Naive thymus-derived CD4-positive, alpha-beta T cell (primary cell): ENCODE measurements at regions not wholly inside any gene's neighbourhood (a gene's known extent, or its start where the extent isn't known, plus 50 kb on each side); places are given as distances from the start of the nearest gene placed in this dataset.

Experiments used
- ATAC-seq: fragments of 150-1000 bp; cut with Tn5 transposase; 2 replicates; pipeline ENCODE4 v1.10.0; 2021; ENCODE audit warnings: mild to moderate bottlenecking, moderate library complexity
- CTCF ChIA-PET: fragments of 350-600 bp; sonication (Branson Sonifier 250); formaldehyde crosslinking; loops from one replicate; lab custom pipeline; 2021; ENCODE audit warnings: antibody characterized with exemption; lab: Charles Lee
- POLR2A ChIA-PET: fragments of 350-600 bp; sonication (Branson Sonifier 250); formaldehyde crosslinking; loops from one replicate; lab custom pipeline; 2021; ENCODE audit warnings: antibody characterized with exemption, inconsistent platforms; lab: Charles Lee
- DNase-seq, 9 donors: peaks; one replicate each; pipeline versions ENCODE4 v3.0.0 to v3.0.0-alpha.2; 2020 to 2022; ENCODE audit warnings: mixed read lengths in 1 of 9
- H3K27ac ChIP-seq: one replicate; pipeline ENCODE4 v1.7.0; 2013; ENCODE audit warnings: mild to moderate bottlenecking, low read depth, low read length, moderate library complexity
- H3K27me3 ChIP-seq, 2 donors: one replicate each; pipeline ENCODE4 v1.7.0; 2013; ENCODE audit warnings: low read length in 2 of 2, mild to moderate bottlenecking in 2 of 2, moderate library complexity in 2 of 2; ENCODE audit not compliant: control insufficient read depth in 2 of 2, insufficient read depth in 2 of 2
- H3K36me3 ChIP-seq, 3 experiments: 1 replicate in 2 of 3; 2 replicates in 1 of 3; pipeline ENCODE4 v1.7.0; 2013; ENCODE audit warnings: low read length in 3 of 3, mild to moderate bottlenecking in 3 of 3, moderate library complexity in 1 of 3; ENCODE audit not compliant: insufficient read depth in 3 of 3, control insufficient read depth in 2 of 3
- H3K4me1 ChIP-seq, 2 donors: one replicate each; pipeline ENCODE4 v1.7.0; 2013; ENCODE audit warnings: low read length in 2 of 2, mild to moderate bottlenecking in 2 of 2, moderate library complexity in 1 of 2; ENCODE audit not compliant: control insufficient read depth in 2 of 2, insufficient read depth in 2 of 2
- H3K4me3 ChIP-seq: 2 replicates; pipeline ENCODE4 v1.7.0; 2013; ENCODE audit warnings: mild to moderate bottlenecking, low read length
- H3K9me3 ChIP-seq, 3 experiments: 1 replicate in 2 of 3; 2 replicates in 1 of 3; pipeline ENCODE4 v1.7.0; 2013; ENCODE audit warnings: low read length in 3 of 3; ENCODE audit not compliant: control insufficient read depth in 2 of 3
- H3K27ac Mint-ChIP-seq, 9 donors: one replicate each; pipeline ENCODE4 v1.8.0; 2020 to 2022; ENCODE audit warnings: mixed read lengths in 9 of 9, mild to moderate bottlenecking in 8 of 9, moderate library complexity in 5 of 9, inconsistent platforms in 2 of 9
- H3K27me3 Mint-ChIP-seq, 5 donors: one replicate each; pipeline ENCODE4 v1.8.0; 2021 to 2022; ENCODE audit warnings: mixed read lengths in 5 of 5, mild to moderate bottlenecking in 1 of 5
- H3K36me3 Mint-ChIP-seq, 5 donors: one replicate each; pipeline ENCODE4 v1.8.0; 2020 to 2022; ENCODE audit warnings: mixed read lengths in 5 of 5, mild to moderate bottlenecking in 3 of 5, inconsistent platforms in 1 of 5
- H3K4me1 Mint-ChIP-seq, 7 donors: one replicate each; pipeline ENCODE4 v1.8.0; 2020 to 2022; ENCODE audit warnings: mixed read lengths in 7 of 7, mild to moderate bottlenecking in 3 of 7, inconsistent platforms in 1 of 7
- H3K4me3 Mint-ChIP-seq, 10 donors: one replicate each; pipeline ENCODE4 v1.8.0; 2020 to 2022; ENCODE audit warnings: mild to moderate bottlenecking in 10 of 10, mixed read lengths in 10 of 10, moderate library complexity in 6 of 10, inconsistent platforms in 2 of 10
- H3K9me3 Mint-ChIP-seq, 11 donors: one replicate each; pipeline ENCODE4 v1.8.0; 2020 to 2022; ENCODE audit warnings: mixed read lengths in 11 of 11, mild to moderate bottlenecking in 4 of 11, inconsistent platforms in 1 of 11, moderate library complexity in 1 of 11
- intact Hi-C, 2 donors: fragments of 100-400 bp; cut with micrococcal nuclease; formaldehyde crosslinking; loops; one replicate each; pipeline ENCODE4 v1.15.1; 2023

DNA sequence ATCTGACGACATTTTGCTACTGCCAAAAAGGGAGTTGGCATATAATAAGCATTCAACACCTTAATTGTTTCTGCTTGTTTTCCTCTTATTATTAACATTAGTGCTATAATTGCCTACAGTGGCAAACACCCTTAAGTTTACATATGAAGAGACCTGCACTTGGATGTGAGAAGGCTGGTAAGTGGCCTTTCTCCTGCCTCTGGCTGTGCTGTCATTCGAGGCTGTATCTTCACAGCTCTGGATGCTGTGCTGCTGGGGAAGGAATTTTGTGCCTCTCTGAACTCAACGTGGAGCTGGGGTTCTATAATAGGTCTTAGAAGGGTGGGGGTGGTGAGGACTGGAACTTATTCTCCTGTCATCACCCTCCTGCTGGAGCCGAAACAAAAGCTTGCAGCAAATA, 385.9 kb downstream of the EMP1 start:
- Histone ChIP-seq H3K9me3 (no peaks in the 10 kb centered on the region), H3K4me3 (no peak overlapping the region), H3K27ac (no peak overlapping the region), H3K27me3 (no peaks in the 10 kb centered on the region), H3K4me1 (no peaks in the 10 kb centered on the region), H3K36me3 (no peaks in the 10 kb centered on the region)
- H3K9me3 Mint-ChIP-seq, result peaks cover 0 to 3% (median 0%) of the 10 kb centered on the region in 11 donors
- no peaks in the 10 kb centered on the region for H3K36me3 Mint-ChIP-seq
- ChIA-PET POLR2A (no interaction called here), CTCF (no interaction called here)
- no peak for DNase-seq
- peaks cover 0 to 6% (median 0%) of the 10 kb centered on the region in 5 donors for H3K27me3 Mint-ChIP-seq
- H3K4me1 Mint-ChIP-seq, result no peaks in the 10 kb centered on the region
- ATAC-seq, result no peak
- H3K27ac Mint-ChIP-seq, result no peak overlapping the region
- H3K4me3 Mint-ChIP-seq, result no peak overlapping the region
- intact Hi-C loops, result no loop called here

DNA sequence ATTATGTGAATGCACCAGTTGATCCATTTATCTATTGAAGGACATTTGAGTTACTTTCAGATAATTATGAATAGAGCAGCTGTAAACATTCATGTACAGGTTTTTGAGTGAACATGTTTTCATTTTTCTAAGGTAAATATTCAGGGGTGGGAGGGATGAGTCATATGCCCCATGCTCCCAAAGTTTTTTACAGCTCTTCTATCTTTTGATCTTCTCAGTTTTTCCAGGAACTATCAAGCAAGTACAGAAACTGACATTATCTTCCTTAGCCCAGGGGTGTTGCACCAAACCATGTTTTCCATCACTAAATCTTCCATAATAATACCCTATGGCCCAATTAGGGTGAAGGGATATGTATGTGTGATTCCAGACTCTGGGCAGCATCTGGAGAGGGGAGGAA, 384.5 kb downstream of the EMP1 start:
- Histone ChIP-seq H3K27ac (no peak overlapping the region), H3K4me3 (no peak overlapping the region), H3K4me1 (no peaks in the 10 kb centered on the region), H3K27me3 (no peaks in the 10 kb centered on the region), H3K9me3 (no peaks in the 10 kb centered on the region), H3K36me3 (no peaks in the 10 kb centered on the region)
- ATAC-seq, result no peak
- no peaks in the 10 kb centered on the region for H3K4me1 Mint-ChIP-seq
- no peak overlapping the region for H3K4me3 Mint-ChIP-seq
- intact Hi-C loops, result no loop called here
- H3K27ac Mint-ChIP-seq, result no peak overlapping the region
- CTCF ChIA-PET, result no interaction called here
- peaks cover 0 to 6% (median 6%) of the 10 kb centered on the region in 5 donors for H3K27me3 Mint-ChIP-seq
- DNase-seq, result no peak
- peaks cover 0 to 3% (median 0%) of the 10 kb centered on the region in 11 donors for H3K9me3 Mint-ChIP-seq
- POLR2A ChIA-PET, result no interaction called here
- no peaks in the 10 kb centered on the region for H3K36me3 Mint-ChIP-seq

GRCh38 chr12:13580206-13580605, 383.7 kb downstream of the EMP1 start:
- no peak for ATAC-seq
- Mint-ChIP-seq H3K4me3 (no peak overlapping the region), H3K36me3 (no peaks in the 10 kb centered on the region), H3K4me1 (no peaks in the 10 kb centered on the region), H3K27ac (no peak overlapping the region), H3K9me3 (peaks cover 0 to 3% (median 0%) of the 10 kb centered on the region in 11 donors), H3K27me3 (peaks cover 0 to 6% (median 6%) of the 10 kb centered on the region in 5 donors)
- ChIA-PET CTCF (no interaction called here), POLR2A (no interaction called here)
- Histone ChIP-seq H3K36me3 (no peaks in the 10 kb centered on the region), H3K4me1 (no peaks in the 10 kb centered on the region), H3K27ac (no peak overlapping the region), H3K9me3 (no peaks in the 10 kb centered on the region), H3K4me3 (no peak overlapping the region), H3K27me3 (no peaks in the 10 kb centered on the region)
- no peak for DNase-seq
- intact Hi-C loops, result no loop called here

GRCh38 chr12:13576935-13577500, 380.5 kb downstream of the EMP1 start:
- Histone ChIP-seq H3K4me3 (no peak overlapping the region), H3K4me1 (no peaks in the 10 kb centered on the region), H3K36me3 (no peaks in the 10 kb centered on the region), H3K27ac (no peak overlapping the region), H3K9me3 (no peaks in the 10 kb centered on the region), H3K27me3 (no peaks in the 10 kb centered on the region)
- DNase-seq, result no peak
- peaks cover 0 to 6% (median 6%) of the 10 kb centered on the region in 5 donors for H3K27me3 Mint-ChIP-seq
- no peak overlapping the region for H3K27ac Mint-ChIP-seq
- no peaks in the 10 kb centered on the region for H3K9me3 Mint-ChIP-seq
- no peaks in the 10 kb centered on the region for H3K4me1 Mint-ChIP-seq
- POLR2A ChIA-PET, result no interaction called here
- intact Hi-C loops, result no loop called here
- no peaks in the 10 kb centered on the region for H3K36me3 Mint-ChIP-seq
- no peak overlapping the region for H3K4me3 Mint-ChIP-seq
- no peak for ATAC-seq
- CTCF ChIA-PET, result no interaction called here

DNA sequence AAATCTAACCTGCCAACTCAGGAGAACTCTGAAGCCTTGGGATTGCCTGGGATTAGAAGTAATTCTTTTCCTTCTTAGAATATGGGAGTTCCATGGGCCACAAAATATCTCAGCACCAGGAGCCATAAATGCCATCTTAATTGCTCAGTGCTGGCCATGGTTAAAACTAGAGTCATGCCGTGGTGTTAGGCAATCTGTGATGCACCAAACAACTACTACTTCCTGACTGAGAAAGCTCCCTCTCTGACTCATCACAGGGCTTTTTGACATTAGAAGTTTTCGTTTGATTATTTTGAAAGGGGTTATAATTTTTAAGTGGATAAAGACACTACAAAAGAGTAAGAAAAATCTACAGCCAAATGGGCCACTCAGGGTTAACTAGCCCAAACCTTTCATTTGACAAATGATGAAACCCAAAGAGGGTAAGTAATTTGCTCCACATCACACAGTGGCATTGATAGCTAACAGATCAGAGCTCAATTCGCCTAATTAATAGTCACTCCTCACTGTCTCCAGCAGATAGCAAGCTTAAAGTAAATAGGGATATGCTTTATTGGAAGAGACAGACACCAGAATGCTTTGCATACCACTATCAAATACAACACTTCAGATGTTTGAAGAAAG, 377.3 kb downstream of the EMP1 start:
- H3K27ac ChIP-seq, result no peak overlapping the region
- Mint-ChIP-seq H3K27me3 (peaks cover 0 to 6% (median 0%) of the 10 kb centered on the region in 5 donors), H3K4me3 (no peak overlapping the region), H3K4me1 (no peaks in the 10 kb centered on the region), H3K27ac (no peak overlapping the region), H3K36me3 (no peaks in the 10 kb centered on the region), H3K9me3 (no peaks in the 10 kb centered on the region)
- CTCF ChIA-PET, result no interaction called here
- ATAC-seq, result no peak
- DNase-seq, result no peak
- H3K4me1 ChIP-seq, result no peaks in the 10 kb centered on the region
- H3K36me3 ChIP-seq, result no peaks in the 10 kb centered on the region
- intact Hi-C loops, result no loop called here
- no peak overlapping the region for H3K4me3 ChIP-seq
- POLR2A ChIA-PET, result no interaction called here
- no peaks in the 10 kb centered on the region for H3K9me3 ChIP-seq
- no peaks in the 10 kb centered on the region for H3K27me3 ChIP-seq

GRCh38 chr12:13571035-13571434, 374.5 kb downstream of the EMP1 start:
- intact Hi-C loops, result no loop called here
- ChIA-PET POLR2A (no interaction called here), CTCF (no interaction called here)
- no peak for ATAC-seq
- Histone ChIP-seq H3K4me1 (no peaks in the 10 kb centered on the region), H3K9me3 (no peaks in the 10 kb centered on the region), H3K27me3 (no peaks in the 10 kb centered on the region), H3K36me3 (no peaks in the 10 kb centered on the region), H3K4me3 (no peak overlapping the region), H3K27ac (no peak overlapping the region)
- DNase-seq, result no peak
- Mint-ChIP-seq H3K9me3 (peaks cover 0 to 5% (median 0%) of the 10 kb centered on the region in 11 donors), H3K36me3 (no peaks in the 10 kb centered on the region), H3K27me3 (peaks cover 0 to 8% (median 4%) of the 10 kb centered on the region in 5 donors), H3K4me1 (no peaks in the 10 kb centered on the region), H3K27ac (no peak overlapping the region), H3K4me3 (no peak overlapping the region)

DNA sequence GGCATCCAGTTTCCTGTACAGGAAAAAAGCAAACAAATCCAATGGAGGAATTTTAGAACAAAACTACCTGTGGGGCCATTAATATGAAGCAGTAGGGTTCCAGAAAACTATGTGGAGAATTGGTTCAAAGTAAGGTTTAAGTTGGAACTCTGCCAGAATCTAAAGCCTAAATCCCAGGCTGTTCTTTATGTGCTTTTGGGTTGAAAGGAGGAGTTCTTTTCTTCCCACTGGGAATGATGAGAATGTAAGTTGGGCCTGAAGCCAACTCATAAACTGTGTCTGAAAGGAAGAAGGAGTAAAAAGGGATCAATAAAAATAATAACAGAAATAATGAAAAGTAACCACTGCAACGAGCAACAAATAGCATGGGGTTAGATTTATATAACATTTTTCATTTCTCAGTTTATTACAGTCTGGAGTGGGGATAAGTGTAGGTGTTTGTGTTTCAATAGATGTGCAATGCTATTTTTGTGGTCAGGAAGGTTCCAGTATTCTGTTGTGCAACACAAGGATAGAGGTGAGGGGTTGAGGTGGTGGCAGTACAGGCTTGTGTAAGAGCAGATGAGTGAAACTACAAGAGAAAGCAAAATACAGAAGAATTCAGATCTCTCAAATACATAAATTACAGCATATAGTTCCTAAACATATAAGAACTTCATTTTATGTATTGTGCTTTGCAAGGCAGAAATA, 373.6 kb downstream of the EMP1 start:
- Histone ChIP-seq H3K4me3 (no peak overlapping the region), H3K4me1 (no peaks in the 10 kb centered on the region), H3K36me3 (no peaks in the 10 kb centered on the region), H3K9me3 (no peaks in the 10 kb centered on the region), H3K27me3 (no peaks in the 10 kb centered on the region), H3K27ac (no peak overlapping the region)
- Mint-ChIP-seq H3K4me3 (no peak overlapping the region), H3K36me3 (no peaks in the 10 kb centered on the region), H3K4me1 (no peaks in the 10 kb centered on the region), H3K27ac (no peak overlapping the region), H3K9me3 (peaks cover 0 to 5% (median 0%) of the 10 kb centered on the region in 11 donors), H3K27me3 (peaks cover 0 to 14% (median 4%) of the 10 kb centered on the region in 5 donors)
- intact Hi-C loops, result no loop called here
- DNase-seq (no peak), ATAC-seq (no peak)
- CTCF ChIA-PET, result no interaction called here
- POLR2A ChIA-PET, result no interaction called here
